Body of pancreas (tissue), 4 donors: ENCODE measurements at regions not wholly inside any gene's neighbourhood (a gene's known extent, or its start where the extent isn't known, plus 50 kb on each side); places are given as distances from the start of the nearest gene placed in this dataset.

Experiments used
- CTCF ChIP-seq, 7 experiments: fragments of 450-650 bp in 4 of 7; fragments of 200-600 bp in 3 of 7; sonication (generic) in 3 of 7; IDR thresholded peaks; one replicate each; pipeline ENCODE4 v1.5.1; 2016 to 2019; ENCODE audit warnings: antibody characterized with exemption in 7 of 7
- POLR2A ChIP-seq, 3 donors: fragments of 450-650 bp; IDR thresholded peaks; one replicate each; pipeline ENCODE4 v1.6.1; 2016; ENCODE audit warnings: antibody characterized with exemption in 3 of 3, mild to moderate bottlenecking in 2 of 3

- no peak for TF ChIP-seq CTCF (IDR thresholded peaks at IDR 0.05)
- TF ChIP-seq POLR2A (IDR thresholded peaks at IDR 0.05) = no peak
Measured at GRCh38 chr7:130937830-130938229, 203.8 kb upstream of the KLF14 start.
